Endothelial cell of umbilical vein (primary cell): ENCODE measurements at regions not wholly inside any gene's neighbourhood (a gene's known extent, or its start where the extent isn't known, plus 50 kb on each side); places are given as distances from the start of the nearest gene placed in this dataset.

Experiments
- BruUV-seq: library from RNA; stranded (reverse); fragments of 400-500 nt; replicated peaks from 2 replicates; lab custom pipeline; 2021; lab: Mats Ljungman, UMichigan
- CTCF ChIA-PET: fragments of 300-600, 350-600 bp; sonication (Branson Sonifier 250); formaldehyde crosslinking; loops from one replicate; lab custom pipeline; 2021; ENCODE audit warnings: antibody characterized with exemption, inconsistent platforms; lab: Charles Lee
- POLR2A ChIA-PET: fragments of 300-600, 350-600 bp; sonication (Branson Sonifier 250); formaldehyde crosslinking; loops from one replicate; lab custom pipeline; 2021; ENCODE audit warnings: antibody characterized with exemption, inconsistent platforms; lab: Charles Lee
- DNase-seq: peaks from one replicate; pipeline ENCODE4 v3.0.0-alpha.2; 2011; ENCODE audit warnings: low read depth, low spot score
- FAIRE-seq: peaks from 2 replicates; lab custom pipeline; 2011; peaks lifted over from hg19 to GRCh38; lab: Jason Lieb, UNC
- H2AFZ ChIP-seq: 2 replicates; pipeline ENCODE4 v1.6.0; 2012; ENCODE audit warnings: low read depth, low read length, control low read depth, inconsistent platforms
- H3K27ac ChIP-seq: 2 replicates; pipeline ENCODE4 v1.5.1; 2011; ENCODE audit warnings: low read depth, mild to moderate bottlenecking, control low read depth, low read length, moderate library complexity; ENCODE audit not compliant: insufficient read depth
- H3K27me3 ChIP-seq, 2 experiments: 2 replicates each; pipeline versions ENCODE4 v1.6.0 to v1.6.1; 2011; ENCODE audit warnings: low read length in 2 of 2, mixed read lengths in 1 of 2; ENCODE audit not compliant: control insufficient read depth in 2 of 2, insufficient read depth in 2 of 2
- H3K36me3 ChIP-seq, 2 experiments: 2 replicates in 1 of 2; 3 replicates in 1 of 2; pipeline ENCODE4 v1.5.1; 2011; ENCODE audit warnings: low read length in 2 of 2, mild to moderate bottlenecking in 1 of 2, moderate library complexity in 1 of 2; ENCODE audit not compliant: control insufficient read depth in 2 of 2, insufficient read depth in 2 of 2; ENCODE audit errors: extremely low read depth in 1 of 2
- H3K4me1 ChIP-seq: 3 replicates; pipeline ENCODE4 v1.5.1; 2011; ENCODE audit warnings: mild to moderate bottlenecking, low read length; ENCODE audit not compliant: control insufficient read depth, insufficient read depth; ENCODE audit errors: extremely low read depth
- H3K4me2 ChIP-seq: 2 replicates; pipeline ENCODE4 v1.6.1; 2011; ENCODE audit warnings: low read length, control low read depth, mixed read lengths; ENCODE audit not compliant: insufficient read depth
- H3K4me3 ChIP-seq, 3 experiments: fragments of 200-600 bp in 1 of 3; sonication (generic), shearing (Covaris generic) in 1 of 3; replicated peaks in 1 of 3; 2 replicates each; pipeline ENCODE4 v1.5.1; 2011 to 2016; ENCODE audit warnings: control low read depth in 3 of 3, low read length in 3 of 3, mild to moderate bottlenecking in 2 of 3, inconsistent platforms in 1 of 3, low read depth in 1 of 3, moderate library complexity in 1 of 3; ENCODE audit not compliant: insufficient read depth in 1 of 3
- H3K79me2 ChIP-seq: 2 replicates; pipeline ENCODE4 v1.6.0; 2012; ENCODE audit warnings: low read length, inconsistent platforms; ENCODE audit not compliant: control insufficient read depth, insufficient read depth
- H3K9ac ChIP-seq: replicated peaks from 2 replicates; pipeline ENCODE3; 2011; ENCODE audit warnings: low read length, control low read depth; ENCODE audit not compliant: insufficient read depth; ENCODE audit errors: extremely low read depth
- H3K9me1 ChIP-seq: replicated peaks from 3 replicates; pipeline ENCODE4 v1.6.0; 2011; ENCODE audit warnings: mild to moderate bottlenecking, low read length; ENCODE audit not compliant: control insufficient read depth, insufficient read depth; ENCODE audit errors: extremely low read depth
- H3K9me3 ChIP-seq: replicated peaks from 2 replicates; pipeline ENCODE4 v1.5.1; 2012; ENCODE audit warnings: low read length, inconsistent platforms; ENCODE audit not compliant: control insufficient read depth, insufficient read depth
- H4K20me1 ChIP-seq: replicated peaks from 2 replicates; pipeline ENCODE3; 2011; ENCODE audit warnings: mild to moderate bottlenecking, low read length; ENCODE audit not compliant: control insufficient read depth, insufficient read depth; ENCODE audit errors: extremely low read depth
- CTCF ChIP-seq, 2 donors: IDR thresholded peaks; 1 replicate in 1 of 2; 2 replicates in 1 of 2; pipeline ENCODE4 v1.5.1; 2011; ENCODE audit warnings: low read length in 2 of 2, mild to moderate bottlenecking in 2 of 2, moderate library complexity in 2 of 2, control low read depth in 1 of 2, inconsistent platforms in 1 of 2, low read depth in 1 of 2; ENCODE audit not compliant: insufficient read depth in 1 of 2; ENCODE audit errors: extremely low read depth in 1 of 2
- EZH2 ChIP-seq: IDR thresholded peaks from 2 replicates; pipeline ENCODE4 v1.6.1; 2012; ENCODE audit warnings: borderline replicate concordance, low read depth, mild to moderate bottlenecking, moderate library complexity, low read length, inconsistent platforms; ENCODE audit not compliant: severe bottlenecking
- FOS ChIP-seq: IDR thresholded peaks from 2 replicates; pipeline ENCODE4 v1.6.1; 2011; ENCODE audit warnings: mild to moderate bottlenecking, low read length, moderate library complexity, borderline replicate concordance; ENCODE audit not compliant: insufficient read depth
- GATA2 ChIP-seq: IDR thresholded peaks from 2 replicates; pipeline ENCODE4 v1.7.0; 2011; ENCODE audit warnings: low read depth, mild to moderate bottlenecking, moderate library complexity, mixed read lengths, low read length; ENCODE audit not compliant: insufficient read length, insufficient read depth
- JUN ChIP-seq: IDR thresholded peaks from 2 replicates; pipeline ENCODE4 v1.6.1; 2011; ENCODE audit warnings: borderline replicate concordance, low read depth; ENCODE audit not compliant: insufficient read length, insufficient read depth
- MAX ChIP-seq: IDR thresholded peaks from 2 replicates; pipeline ENCODE4 v1.6.1; 2011; ENCODE audit not compliant: insufficient read depth, insufficient read length
- MYC ChIP-seq: IDR thresholded peaks from one replicate; pipeline ENCODE4 v1.6.1; 2011; ENCODE audit warnings: mild to moderate bottlenecking, low read depth, low read length
- POLR2A ChIP-seq: IDR thresholded peaks from 2 replicates; pipeline ENCODE4 v1.6.1; 2012; ENCODE audit warnings: low read depth, mild to moderate bottlenecking, control low read depth, low read length
- POLR2AphosphoS5 ChIP-seq: IDR thresholded peaks from 2 replicates; pipeline ENCODE4 v1.6.1; 2012; ENCODE audit warnings: low read depth, mild to moderate bottlenecking, control low read depth, low read length, moderate library complexity; ENCODE audit not compliant: insufficient read depth
- dilution Hi-C: fragments of 300-500 bp; cut with MboI; formaldehyde crosslinking; loops from one replicate; pipeline ENCODE4 v1.15.0; 2019; ENCODE audit warnings: low sequenced_read_pairs; ENCODE audit not compliant: extremely low pct_ligation_motif_present
- intact Hi-C: fragments of 100-400 bp; cut with micrococcal nuclease; formaldehyde crosslinking; loops from one replicate; pipeline ENCODE4 v1.10.0; 2022

DNA sequence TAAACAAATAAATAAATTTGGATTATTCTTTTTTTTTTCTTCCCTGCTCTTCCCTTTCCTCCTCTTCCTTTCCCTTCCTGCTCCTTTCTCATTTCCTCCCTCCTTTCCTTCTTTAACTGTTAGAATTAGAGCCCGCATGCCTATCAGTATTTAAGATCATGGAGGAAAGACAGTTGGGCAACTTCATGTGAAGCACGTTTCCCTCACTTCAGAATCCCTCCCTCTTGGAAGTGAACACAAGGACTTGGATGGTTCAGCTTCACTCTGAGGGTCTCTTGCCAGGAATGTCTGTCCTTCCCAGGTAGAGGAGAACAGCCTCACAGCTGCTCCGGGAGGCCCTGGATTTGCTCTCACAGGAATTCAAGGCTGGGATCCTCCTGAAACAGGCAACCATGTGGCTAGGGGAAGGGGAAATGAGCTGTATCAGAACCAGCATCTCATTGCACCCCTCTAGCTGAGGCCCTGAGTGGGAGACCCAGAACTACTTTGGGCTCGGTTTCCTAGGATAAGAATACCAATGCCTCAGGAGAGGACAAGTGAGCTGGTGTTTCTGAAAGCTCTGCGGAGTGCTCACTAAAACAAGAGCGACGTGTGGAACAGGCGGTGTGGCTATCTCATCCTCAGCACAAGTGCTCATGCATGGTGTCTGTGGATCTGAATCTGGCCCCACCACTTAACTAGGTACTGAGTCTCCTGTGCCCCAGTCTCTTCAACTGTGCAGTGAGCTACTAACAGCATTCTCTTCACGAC lies 230.5 kb downstream of the MYCN start:
- no peaks in the 10 kb centered on the region for H3K4me1 ChIP-seq
- H3K27ac ChIP-seq: no peak overlapping the region
- intact Hi-C loops: no loop called here
- no peaks in the 10 kb centered on the region for H3K9me1 ChIP-seq
- no peaks in the 10 kb centered on the region for H3K36me3 ChIP-seq
- no peaks in the 10 kb centered on the region for H4K20me1 ChIP-seq
- H3K27me3 ChIP-seq: no peaks in the 10 kb centered on the region
- POLR2A ChIA-PET: no interaction called here
- no peak overlapping the region for H3K4me2 ChIP-seq
- FAIRE-seq: no peak
- no TSS peak for BruUV-seq
- TF ChIP-seq FOS (no peak), MAX (no peak), EZH2 (no peak), POLR2A (no peak), JUN (no peak), POLR2AphosphoS5 (no peak), MYC (no peak), GATA2 (no peak), CTCF (IDR thresholded peaks at IDR 0.05; ENCODE audit: extremely low read depth in 1 of 2, insufficient read depth in 1 of 2, low read depth in 1 of 2, low read length in 2 of 2) (no peak)
- DNase-seq: no peak
- CTCF ChIA-PET: no interaction called here
- dilution Hi-C loops: no loop called here
- H3K79me2 ChIP-seq: no peaks in the 10 kb centered on the region
- no peak overlapping the region for H2AFZ ChIP-seq
- no peaks in the 10 kb centered on the region for H3K9me3 ChIP-seq
- no peak overlapping the region for H3K9ac ChIP-seq
- no peak overlapping the region for H3K4me3 ChIP-seq
